Spleen (tissue), 7 donors: ENCODE measurements at regions not wholly inside any gene's neighbourhood (a gene's known extent, or its start where the extent isn't known, plus 50 kb on each side); places are given as distances from the start of the nearest gene placed in this dataset.

Experiments
- CTCF ChIP-seq, 11 experiments: fragments of 200-600 bp in 7 of 11; fragments of 450-650 bp in 4 of 11; sonication (generic) in 4 of 11; IDR thresholded peaks in 8 of 11; conservative IDR thresholded peaks in 3 of 11; 1 replicate in 7 of 11; 2 replicates in 4 of 11; pipeline versions ENCODE4 v1.4.0 to v1.8.0; 2016 to 2021; ENCODE audit warnings: antibody characterized with exemption in 11 of 11, inconsistent platforms in 4 of 11, mild to moderate bottlenecking in 1 of 11
- POLR2AphosphoS5 ChIP-seq, 3 donors: sonication (generic); formaldehyde crosslinking; IDR thresholded peaks; one replicate each; pipeline ENCODE4 v1.5.1; 2017; ENCODE audit warnings: antibody characterized with exemption in 3 of 3
- donor health status: DM: no; HTN: no; CAD: no; lungs with moderate emphysema.
- donor health status: DM: no; HTN: no; CAD: no.
- donor health status: DM: no; HTN: no; CAD: no.

- TF ChIP-seq CTCF (IDR thresholded peaks at IDR 0.05 in 8 of 11, conservative IDR thresholded peaks at IDR 0.05 in 3 of 11) (no peak), POLR2AphosphoS5 (IDR thresholded peaks at IDR 0.05) (no peak)
Observed at GRCh38 chr5:125683669-125684068, 739.5 kb upstream of the GRAMD2B start.
